Mesothelial cell of epicardium (in vitro differentiated cells): ENCODE measurements at regions not wholly inside any gene's neighbourhood (a gene's known extent, or its start where the extent isn't known, plus 50 kb on each side); places are given as distances from the start of the nearest gene placed in this dataset.

Experiments
- DNase-seq, 2 experiments: peaks; one replicate each; pipeline ENCODE4 v3.0.0; 2021; ENCODE audit warnings: low spot score in 2 of 2; ENCODE audit not compliant: unreplicated experiment in 2 of 2
- H3K27ac Mint-ChIP-seq: 2 replicates; pipeline ENCODE4 v1.8.0; 2021; ENCODE audit warnings: mixed read lengths
- H3K27me3 Mint-ChIP-seq: 2 replicates; pipeline ENCODE4 v1.8.0; 2021; ENCODE audit warnings: low read depth, mixed read lengths
- H3K36me3 Mint-ChIP-seq: 2 replicates; pipeline ENCODE4 v1.8.0; 2021; ENCODE audit warnings: mixed read lengths
- H3K4me1 Mint-ChIP-seq: 2 replicates; pipeline ENCODE4 v1.8.0; 2021; ENCODE audit warnings: mixed read lengths
- H3K4me3 Mint-ChIP-seq: 2 replicates; pipeline ENCODE4 v1.8.0; 2021; ENCODE audit warnings: mild to moderate bottlenecking, moderate library complexity, mixed read lengths
- H3K9me3 Mint-ChIP-seq: 2 replicates; pipeline ENCODE4 v1.8.0; 2021; ENCODE audit warnings: mixed read lengths
- CTCF ChIP-seq: fragments of 200-600 bp; sonication (generic); IDR thresholded peaks from one replicate; pipeline ENCODE4 v1.5.0; 2021; ENCODE audit warnings: antibody characterized with exemption; ENCODE audit not compliant: unreplicated experiment

GRCh38 chr2:74735009-74735408, 81.0 kb downstream of the SEMA4F start:
- TF ChIP-seq CTCF, result no peak
- no peak overlapping the region for H3K27ac Mint-ChIP-seq
- H3K27me3 Mint-ChIP-seq, result peaks cover 7% of the 10 kb centered on the region
- no peak for DNase-seq
- peaks cover 12% of the 10 kb centered on the region for H3K9me3 Mint-ChIP-seq
- H3K36me3 Mint-ChIP-seq, result peaks cover 6% of the 10 kb centered on the region
- peaks cover 19% of the 10 kb centered on the region for H3K4me1 Mint-ChIP-seq
- no peak overlapping the region for H3K4me3 Mint-ChIP-seq

- Mint-ChIP-seq H3K36me3 (peaks cover 6% of the 10 kb centered on the region), H3K27me3 (peaks cover 6% of the 10 kb centered on the region), H3K27ac (no peak overlapping the region), H3K9me3 (peaks cover 12% of the 10 kb centered on the region), H3K4me1 (peaks cover 22% of the 10 kb centered on the region), H3K4me3 (no peak overlapping the region)
- no peak for TF ChIP-seq CTCF
- no peak for DNase-seq
Observed at GRCh38 chr2:74735564-74735963, 81.5 kb downstream of the SEMA4F start.

GRCh38 chr2:74736589-74736988, 82.5 kb downstream of the SEMA4F start:
- Mint-ChIP-seq H3K27ac (no peak overlapping the region), H3K4me3 (no peak overlapping the region), H3K4me1 (peaks cover 30% of the 10 kb centered on the region), H3K9me3 (peaks cover 12% of the 10 kb centered on the region), H3K36me3 (peaks cover 6% of the 10 kb centered on the region), H3K27me3 (no peaks in the 10 kb centered on the region)
- DNase-seq, result no peak
- TF ChIP-seq CTCF, result no peak

GRCh38 chr2:74738586-74738985, 84.5 kb downstream of the SEMA4F start:
- Mint-ChIP-seq H3K4me1 (peaks cover 33% of the 10 kb centered on the region), H3K27ac (no peak overlapping the region), H3K9me3 (peaks cover 12% of the 10 kb centered on the region), H3K4me3 (no peak overlapping the region), H3K36me3 (peaks cover 6% of the 10 kb centered on the region), H3K27me3 (no peaks in the 10 kb centered on the region)
- no peak for TF ChIP-seq CTCF
- no peak for DNase-seq

- no peak for DNase-seq
- no peak for TF ChIP-seq CTCF
- Mint-ChIP-seq H3K27ac (no peak overlapping the region), H3K9me3 (peaks cover 12% of the 10 kb centered on the region), H3K36me3 (peaks cover 6% of the 10 kb centered on the region), H3K4me3 (no peak overlapping the region), H3K4me1 (peaks cover 33% of the 10 kb centered on the region), H3K27me3 (no peaks in the 10 kb centered on the region)
Observed at GRCh38 chr2:74739129-74739528, 85.1 kb downstream of the SEMA4F start.

- H3K9me3 Mint-ChIP-seq, result peaks cover 12% of the 10 kb centered on the region
- no peak overlapping the region for H3K4me3 Mint-ChIP-seq
- DNase-seq, result no peak
- H3K36me3 Mint-ChIP-seq, result peaks cover 6% of the 10 kb centered on the region
- H3K4me1 Mint-ChIP-seq, result peaks cover 31% of the 10 kb centered on the region
- TF ChIP-seq CTCF, result no peak
- no peaks in the 10 kb centered on the region for H3K27me3 Mint-ChIP-seq
- no peak overlapping the region for H3K27ac Mint-ChIP-seq
Observed at GRCh38 chr2:74739733-74740241, 85.7 kb downstream of the SEMA4F start.
